ENCODE measurements at regions not wholly inside any gene's neighbourhood (a gene's known extent, or its start where the extent isn't known, plus 50 kb on each side); places are given as distances from the start of the nearest gene placed in this dataset.

GRCh38 chr1:30476911-30477459, 246.4 kb downstream of the MATN1 start:
- TF ChIP-seq POLR2A (IDR thresholded peaks at IDR 0.05), result no peak
- no peak for TF ChIP-seq CTCF (IDR thresholded peaks at IDR 0.05)

Measured in ovary (tissue), 3 donors.